DND-41 (cell line): ENCODE measurements at regions not wholly inside any gene's neighbourhood (a gene's known extent, or its start where the extent isn't known, plus 50 kb on each side); places are given as distances from the start of the nearest gene placed in this dataset.

ENCODE experiments used
- ATAC-seq: fragments of 200-7000 bp; cut with Tn5 transposase; 3 replicates; pipeline ENCODE4 v1.9.1; 2021; ENCODE audit warnings: low read depth; ENCODE audit not compliant: insufficient read depth
- DNase-seq: peaks from one replicate; pipeline ENCODE4 v3.0.0-alpha.2; 2020
- H2AFZ ChIP-seq: 2 replicates; pipeline ENCODE4 v1.6.0; 2012; ENCODE audit warnings: low read depth, low read length
- H3K27ac ChIP-seq: 2 replicates; pipeline ENCODE4 v1.5.1; 2012; ENCODE audit warnings: low read length, inconsistent platforms
- H3K27me3 ChIP-seq: fragments of 200-600 bp; sonication (generic); 2 replicates; pipeline ENCODE4 v1.6.0; 2012; ENCODE audit warnings: low read length, mild to moderate bottlenecking, inconsistent platforms; ENCODE audit not compliant: insufficient read depth, poor library complexity
- H3K36me3 ChIP-seq: 2 replicates; pipeline ENCODE4 v1.5.1; 2012; ENCODE audit warnings: low read length, inconsistent platforms; ENCODE audit not compliant: insufficient read depth
- H3K4me1 ChIP-seq: 2 replicates; pipeline ENCODE4 v1.5.1; 2012; ENCODE audit warnings: mild to moderate bottlenecking, low read length; ENCODE audit not compliant: insufficient read depth
- H3K4me2 ChIP-seq: 2 replicates; pipeline ENCODE4 v1.6.0; 2012; ENCODE audit warnings: mild to moderate bottlenecking, moderate library complexity, low read length, inconsistent platforms; ENCODE audit not compliant: insufficient read depth
- H3K4me3 ChIP-seq, 2 experiments: fragments of 200-600 bp in 1 of 2; shearing (Covaris generic) in 1 of 2; 2 replicates each; pipeline ENCODE4 v1.5.1; 2012 to 2016; ENCODE audit warnings: inconsistent platforms in 2 of 2, low read length in 2 of 2, mild to moderate bottlenecking in 2 of 2, low read depth in 1 of 2, moderate library complexity in 1 of 2
- H3K79me2 ChIP-seq: 2 replicates; pipeline ENCODE4 v1.6.0; 2012; ENCODE audit warnings: low read length, inconsistent platforms; ENCODE audit not compliant: insufficient read depth
- H3K9ac ChIP-seq: 2 replicates; pipeline ENCODE4 v1.6.0; 2012; ENCODE audit warnings: low read depth, mild to moderate bottlenecking, inconsistent platforms, low read length, moderate library complexity
- H3K9me3 ChIP-seq: 2 replicates; pipeline ENCODE4 v1.5.1; 2012; ENCODE audit warnings: low read length, moderate library complexity, mild to moderate bottlenecking, inconsistent platforms; ENCODE audit not compliant: insufficient read depth, severe bottlenecking
- H4K20me1 ChIP-seq: 2 replicates; pipeline ENCODE4 v1.6.0; 2012; ENCODE audit warnings: low read length; ENCODE audit not compliant: insufficient read depth
- EZH2 ChIP-seq: IDR thresholded peaks from 3 replicates; pipeline ENCODE4 v1.6.1; 2012; ENCODE audit warnings: borderline replicate concordance, low read depth, mild to moderate bottlenecking, moderate library complexity, low read length, inconsistent platforms; ENCODE audit not compliant: severe bottlenecking
- TF ChIP-seq, protein P1 (sequence below): IDR thresholded peaks from 2 replicates; pipeline ENCODE4 v1.5.1; 2012; ENCODE audit warnings: borderline replicate concordance, low read length, moderate library complexity, mild to moderate bottlenecking; ENCODE audit not compliant: poor library complexity, severe bottlenecking; ENCODE audit errors: extremely low read depth

DNA sequence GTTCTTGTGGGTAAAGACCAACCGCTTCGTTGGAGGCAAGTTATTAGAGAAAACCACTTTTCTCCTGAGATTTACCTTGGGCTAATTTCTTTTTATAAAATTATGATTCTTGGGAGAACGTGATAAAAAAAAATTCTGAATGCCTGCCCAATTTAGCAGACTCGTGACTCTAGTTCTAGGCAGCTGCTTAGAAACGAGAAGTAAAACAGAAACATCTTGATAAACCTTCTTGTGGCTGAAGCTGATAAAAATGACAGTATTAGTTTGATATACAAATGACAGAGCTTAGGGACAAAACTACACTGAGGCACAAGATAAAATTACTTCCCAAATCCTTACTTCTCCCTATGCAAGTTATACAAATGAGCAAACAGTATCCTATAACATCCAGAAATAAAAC, 458.9 kb upstream of the TEX13C start:
- Histone ChIP-seq H3K79me2 (no peaks in the 10 kb centered on the region), H3K4me2 (no peak overlapping the region), H3K4me1 (no peaks in the 10 kb centered on the region), H3K9me3 (no peaks in the 10 kb centered on the region), H4K20me1 (no peaks in the 10 kb centered on the region), H3K4me3 (no peak overlapping the region), H3K27ac (no peak overlapping the region), H2AFZ (no peak overlapping the region), H3K27me3 (no peaks in the 10 kb centered on the region), H3K9ac (no peak overlapping the region), H3K36me3 (no peaks in the 10 kb centered on the region)
- DNase-seq (no peak), ATAC-seq (no peak)
- no peak for TF ChIP-seq EZH2
- TF ChIP-seq, protein P1, sequence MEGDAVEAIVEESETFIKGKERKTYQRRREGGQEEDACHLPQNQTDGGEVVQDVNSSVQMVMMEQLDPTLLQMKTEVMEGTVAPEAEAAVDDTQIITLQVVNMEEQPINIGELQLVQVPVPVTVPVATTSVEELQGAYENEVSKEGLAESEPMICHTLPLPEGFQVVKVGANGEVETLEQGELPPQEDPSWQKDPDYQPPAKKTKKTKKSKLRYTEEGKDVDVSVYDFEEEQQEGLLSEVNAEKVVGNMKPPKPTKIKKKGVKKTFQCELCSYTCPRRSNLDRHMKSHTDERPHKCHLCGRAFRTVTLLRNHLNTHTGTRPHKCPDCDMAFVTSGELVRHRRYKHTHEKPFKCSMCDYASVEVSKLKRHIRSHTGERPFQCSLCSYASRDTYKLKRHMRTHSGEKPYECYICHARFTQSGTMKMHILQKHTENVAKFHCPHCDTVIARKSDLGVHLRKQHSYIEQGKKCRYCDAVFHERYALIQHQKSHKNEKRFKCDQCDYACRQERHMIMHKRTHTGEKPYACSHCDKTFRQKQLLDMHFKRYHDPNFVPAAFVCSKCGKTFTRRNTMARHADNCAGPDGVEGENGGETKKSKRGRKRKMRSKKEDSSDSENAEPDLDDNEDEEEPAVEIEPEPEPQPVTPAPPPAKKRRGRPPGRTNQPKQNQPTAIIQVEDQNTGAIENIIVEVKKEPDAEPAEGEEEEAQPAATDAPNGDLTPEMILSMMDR: no peak

DNA sequence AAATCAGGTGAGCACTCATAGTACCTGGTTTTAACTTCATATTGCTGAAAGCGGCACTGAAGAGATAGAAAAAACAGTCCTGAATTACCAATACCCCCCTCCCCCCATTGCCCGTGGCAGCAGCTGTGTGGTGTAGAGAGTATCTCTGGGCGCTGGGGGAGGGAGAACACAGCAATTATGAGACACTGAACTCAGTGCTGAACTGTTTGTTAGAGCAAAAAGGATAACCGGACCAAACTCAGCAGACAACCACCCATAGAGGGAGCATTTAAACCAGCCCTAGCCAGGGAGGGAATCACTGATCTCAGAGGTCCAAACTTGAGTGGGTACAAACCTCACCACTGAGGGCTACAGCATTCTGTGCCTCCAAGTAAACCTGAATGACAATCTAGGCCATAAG, 457.4 kb upstream of the TEX13C start:
- Histone ChIP-seq H3K4me3 (no peak overlapping the region), H3K27me3 (no peaks in the 10 kb centered on the region), H4K20me1 (no peaks in the 10 kb centered on the region), H3K4me1 (no peaks in the 10 kb centered on the region), H3K9me3 (no peaks in the 10 kb centered on the region), H3K79me2 (no peaks in the 10 kb centered on the region), H2AFZ (no peak overlapping the region), H3K27ac (no peak overlapping the region), H3K4me2 (no peak overlapping the region), H3K9ac (no peak overlapping the region), H3K36me3 (no peaks in the 10 kb centered on the region)
- no peak for DNase-seq
- ATAC-seq: no peak
- TF ChIP-seq, protein P1: no peak
- no peak for TF ChIP-seq EZH2

DNA sequence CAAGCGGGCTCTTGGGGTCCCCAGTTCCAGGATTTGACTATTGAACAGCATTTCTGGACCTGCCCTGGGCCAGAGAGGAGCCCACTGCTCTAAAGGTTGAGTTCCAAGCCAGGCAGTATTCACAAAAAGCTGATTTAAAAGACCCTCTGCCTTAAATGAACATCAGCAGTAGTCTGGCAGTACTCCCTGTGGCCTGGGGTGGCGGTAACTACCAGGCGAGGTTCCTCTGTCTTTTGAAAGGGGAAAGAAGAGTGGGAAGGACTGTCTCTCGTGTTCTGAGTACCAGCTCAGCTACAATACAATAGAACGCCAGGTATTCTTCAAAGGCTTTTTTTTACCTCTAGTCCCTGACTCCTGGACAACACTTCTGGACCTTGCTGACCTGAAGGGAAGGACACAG, 456.4 kb upstream of the TEX13C start:
- Histone ChIP-seq H3K27ac (no peak overlapping the region), H4K20me1 (no peaks in the 10 kb centered on the region), H3K27me3 (no peaks in the 10 kb centered on the region), H3K4me2 (no peak overlapping the region), H3K9me3 (no peaks in the 10 kb centered on the region), H3K4me1 (no peaks in the 10 kb centered on the region), H3K4me3 (no peak overlapping the region), H3K36me3 (no peaks in the 10 kb centered on the region), H3K79me2 (no peaks in the 10 kb centered on the region), H2AFZ (no peak overlapping the region), H3K9ac (no peak overlapping the region)
- TF ChIP-seq, protein P1: no peak
- TF ChIP-seq EZH2: no peak
- no peak for DNase-seq
- ATAC-seq: no peak

DNA sequence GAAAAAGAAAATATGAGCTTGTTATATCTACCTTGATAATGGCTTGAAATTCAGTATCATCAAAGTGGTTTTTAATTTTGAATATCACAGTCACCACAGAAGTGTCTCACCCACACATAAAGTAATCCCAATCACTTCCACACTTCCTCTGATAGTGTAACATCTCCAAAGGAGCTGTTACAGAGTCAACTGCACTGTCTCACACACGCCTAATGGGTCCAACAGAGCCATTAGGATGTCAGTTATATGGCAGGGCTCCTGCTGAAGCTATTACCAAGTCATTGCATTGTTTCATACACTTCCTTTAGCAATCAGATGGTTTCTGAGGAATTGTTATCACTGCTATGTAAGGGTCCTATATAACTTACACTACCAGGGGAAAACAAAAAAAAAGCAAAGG, 432.1 kb upstream of the TEX13C start:
- ATAC-seq (no peak), DNase-seq (no peak)
- no peaks in the 10 kb centered on the region for H3K36me3 ChIP-seq
- no peaks in the 10 kb centered on the region for H3K4me1 ChIP-seq
- TF ChIP-seq EZH2: no peak
- TF ChIP-seq, protein P1: no peak
- no peak overlapping the region for H3K27ac ChIP-seq
- H2AFZ ChIP-seq: no peak overlapping the region
- H3K9me3 ChIP-seq: no peaks in the 10 kb centered on the region
- H3K79me2 ChIP-seq: no peaks in the 10 kb centered on the region
- no peaks in the 10 kb centered on the region for H4K20me1 ChIP-seq
- no peak overlapping the region for H3K9ac ChIP-seq
- no peak overlapping the region for H3K4me3 ChIP-seq
- H3K4me2 ChIP-seq: no peak overlapping the region
- no peaks in the 10 kb centered on the region for H3K27me3 ChIP-seq
